Muscle layer of duodenum (tissue), 2 donors: ENCODE measurements at regions not wholly inside any gene's neighbourhood (a gene's known extent, or its start where the extent isn't known, plus 50 kb on each side); places are given as distances from the start of the nearest gene placed in this dataset.
"Not testable (repeated sequence)": the region's sequence is repeated elsewhere in the genome, so short reads cannot be mapped to it uniquely, and the experiment has no call there.

Source experiments
- H3K27ac ChIP-seq: one replicate; pipeline ENCODE4 v1.7.0; 2013; ENCODE audit warnings: mild to moderate bottlenecking, low read length
- H3K27me3 ChIP-seq: one replicate; pipeline ENCODE4 v1.7.0; 2013; ENCODE audit warnings: low read depth, mild to moderate bottlenecking, control low read depth, low read length
- H3K36me3 ChIP-seq, 2 donors: one replicate each; pipeline ENCODE4 v1.7.0; 2013; ENCODE audit warnings: low read length in 2 of 2, control low read depth in 1 of 2, mild to moderate bottlenecking in 1 of 2; ENCODE audit not compliant: insufficient read depth in 2 of 2, control insufficient read depth in 1 of 2
- H3K4me1 ChIP-seq, 2 donors: one replicate each; pipeline ENCODE4 v1.7.0; 2013; ENCODE audit warnings: low read length in 2 of 2, mild to moderate bottlenecking in 2 of 2, control low read depth in 1 of 2, moderate library complexity in 1 of 2; ENCODE audit not compliant: insufficient read depth in 2 of 2, control insufficient read depth in 1 of 2
- H3K4me3 ChIP-seq, 2 donors: one replicate each; pipeline ENCODE4 v1.7.0; 2013; ENCODE audit warnings: low read length in 2 of 2, low read depth in 1 of 2, mild to moderate bottlenecking in 1 of 2
- H3K9me3 ChIP-seq, 2 donors: one replicate each; pipeline ENCODE4 v1.7.0; 2013; ENCODE audit warnings: low read length in 2 of 2, control low read depth in 1 of 2, mild to moderate bottlenecking in 1 of 2; ENCODE audit not compliant: control insufficient read depth in 1 of 2
- donor health status: healthy.

DNA sequence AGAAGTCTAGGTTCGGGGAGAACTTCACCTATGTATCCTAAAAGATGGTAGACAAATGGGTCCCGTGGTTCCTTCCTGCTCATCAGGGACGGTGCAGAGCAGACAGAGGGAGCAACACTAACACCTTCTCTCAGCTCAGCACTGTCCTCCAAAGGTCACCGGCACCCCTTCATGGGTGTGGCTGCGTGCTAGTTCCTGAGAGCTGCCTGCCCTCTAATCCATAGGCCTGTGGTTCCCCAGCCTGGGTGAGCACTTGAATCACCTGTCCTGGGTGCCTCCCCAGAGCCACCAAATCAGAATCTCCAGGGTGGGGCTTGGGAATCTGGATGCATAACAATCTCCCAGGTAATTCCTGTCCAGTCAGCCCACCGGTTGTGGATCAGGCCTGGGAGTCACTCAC is 113.9 kb upstream of the TMEM45B start:
- Histone ChIP-seq H3K9me3 (no peaks in the 10 kb centered on the region), H3K27ac (no peak overlapping the region), H3K27me3 (no peaks in the 10 kb centered on the region)

DNA sequence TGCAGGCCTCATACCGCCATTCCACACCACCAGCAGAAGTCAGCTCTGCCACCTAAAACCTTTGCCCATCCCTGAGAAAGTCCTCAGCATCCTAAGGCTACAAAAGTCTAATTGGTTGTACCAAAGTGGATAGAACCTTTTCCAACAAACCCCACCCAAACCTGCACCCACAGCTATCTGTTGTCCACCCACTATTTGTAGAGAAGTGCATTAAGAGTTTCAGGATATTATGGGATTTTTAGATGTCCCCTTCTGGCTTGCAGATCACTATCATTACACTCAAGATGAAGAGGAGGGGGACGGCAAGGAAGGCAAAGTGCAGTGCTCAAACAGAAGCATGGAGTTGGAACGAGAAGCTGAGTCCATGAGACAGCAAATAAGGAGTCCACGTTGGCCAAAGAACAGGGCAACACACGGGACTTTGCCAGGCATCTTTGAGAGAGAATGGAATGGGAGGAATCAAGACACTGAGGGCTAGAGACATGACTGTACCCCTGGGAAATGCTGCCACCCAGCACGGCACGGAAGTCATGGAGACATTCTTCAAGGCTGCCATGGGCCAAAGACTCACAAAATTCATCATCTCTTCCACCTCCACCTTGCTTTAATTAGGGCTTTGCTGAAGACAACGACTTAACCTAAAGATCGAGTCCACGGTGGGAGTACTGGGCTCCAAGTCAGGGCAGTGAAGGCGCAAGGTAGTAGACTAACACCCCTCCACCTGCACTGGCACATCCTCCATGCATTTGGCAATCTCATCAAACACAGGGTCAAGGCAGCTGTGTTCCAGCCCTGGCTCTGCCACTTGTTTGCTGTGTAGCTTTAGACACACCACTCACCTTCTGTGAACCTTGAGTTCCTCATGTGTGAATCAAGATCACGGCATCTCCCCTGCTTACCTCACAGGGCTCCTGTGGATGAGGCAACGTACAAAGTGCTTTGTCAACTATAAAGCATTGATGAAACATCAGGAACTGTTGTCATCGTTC is 112.9 kb upstream of the TMEM45B start:
- Histone ChIP-seq H3K27ac (no peak overlapping the region), H3K27me3 (no peaks in the 10 kb centered on the region), H3K9me3 (no peaks in the 10 kb centered on the region), H3K4me3 (no peak overlapping the region), H3K4me1 (peaks cover 0 to 3% of the 10 kb centered on the region in 2 donors), H3K36me3 (no peaks in the 10 kb centered on the region)

More for the DNA sequence above, 113.9 kb upstream of the TMEM45B start:
- H3K4me1 ChIP-seq = peaks cover 0 to 3% of the 10 kb centered on the region in 2 donors
- no peaks in the 10 kb centered on the region for H3K36me3 ChIP-seq
- no peak overlapping the region for H3K4me3 ChIP-seq

DNA sequence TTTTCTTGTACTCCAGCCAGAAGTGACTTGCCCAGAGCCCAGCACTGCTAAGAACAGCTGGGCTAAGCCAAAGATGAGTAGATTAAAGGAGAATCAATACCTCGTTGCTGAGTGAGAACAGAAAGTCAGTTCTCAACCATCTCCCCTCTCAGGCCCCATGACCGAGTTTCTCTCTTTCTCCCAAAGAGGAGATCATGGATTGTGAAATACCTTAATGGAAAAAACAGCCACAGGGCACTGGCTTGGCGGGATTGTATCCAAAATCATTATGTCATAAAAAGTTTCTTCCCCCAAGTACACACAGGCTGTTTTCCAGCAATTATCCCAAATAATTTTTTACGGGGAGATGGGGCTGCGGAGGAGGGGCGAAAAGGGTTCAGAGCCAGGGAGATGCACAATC is 111.8 kb upstream of the TMEM45B start:
- Histone ChIP-seq H3K9me3 (no peaks in the 10 kb centered on the region), H3K27me3 (no peaks in the 10 kb centered on the region), H3K4me3 (no peak overlapping the region), H3K27ac (no peak overlapping the region), H3K4me1 (peaks cover 0 to 3% of the 10 kb centered on the region in 2 donors), H3K36me3 (no peaks in the 10 kb centered on the region)

DNA sequence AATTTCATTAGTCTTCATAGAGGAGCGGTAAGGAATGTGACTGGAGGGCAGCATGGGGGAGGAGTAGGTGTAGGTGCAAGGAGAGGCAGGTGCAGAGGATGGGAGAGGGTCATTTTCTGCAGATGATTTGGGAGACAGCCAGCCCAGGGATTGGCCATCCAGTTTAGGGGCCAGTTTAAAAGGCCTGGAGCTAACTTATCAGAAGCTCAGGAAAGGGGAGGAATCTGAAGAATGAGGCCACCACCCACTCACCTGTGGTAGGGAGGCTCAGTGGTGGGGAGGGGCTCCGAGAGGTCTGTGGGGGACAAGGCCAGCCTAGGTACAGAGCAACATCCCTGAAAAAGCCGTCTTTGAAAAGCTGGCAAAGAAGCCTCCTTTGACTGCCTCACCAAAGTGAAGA is 110.8 kb upstream of the TMEM45B start:
- Histone ChIP-seq H3K27ac (no peak overlapping the region), H3K36me3 (no peaks in the 10 kb centered on the region), H3K4me3 (no peak overlapping the region), H3K27me3 (no peaks in the 10 kb centered on the region), H3K9me3 (no peaks in the 10 kb centered on the region), H3K4me1 (peaks cover 0 to 3% of the 10 kb centered on the region in 2 donors)

DNA sequence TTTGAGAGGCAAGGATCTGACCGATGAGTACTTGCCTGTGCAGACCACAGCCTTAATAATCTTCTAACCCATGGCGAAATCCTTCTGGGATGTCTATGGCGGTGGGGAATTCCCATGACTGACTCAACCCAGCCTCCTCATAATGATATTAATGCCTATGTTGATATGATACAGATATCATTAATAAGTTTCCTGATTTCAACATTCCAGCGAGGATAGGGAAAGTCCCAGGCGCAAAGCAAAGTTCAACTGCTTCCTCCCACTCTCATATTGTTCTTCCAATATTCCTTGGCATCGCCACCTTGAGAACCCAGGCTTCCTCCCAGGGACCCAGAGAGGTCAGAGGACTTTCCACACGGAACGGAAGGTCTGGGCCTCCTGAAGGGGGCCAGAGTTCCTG is 110.3 kb upstream of the TMEM45B start:
- Histone ChIP-seq H3K36me3 (no peaks in the 10 kb centered on the region), H3K27me3 (no peaks in the 10 kb centered on the region), H3K4me1 (peaks cover 0 to 3% of the 10 kb centered on the region in 2 donors), H3K4me3 (no peak overlapping the region), H3K27ac (no peak overlapping the region), H3K9me3 (no peaks in the 10 kb centered on the region)

DNA sequence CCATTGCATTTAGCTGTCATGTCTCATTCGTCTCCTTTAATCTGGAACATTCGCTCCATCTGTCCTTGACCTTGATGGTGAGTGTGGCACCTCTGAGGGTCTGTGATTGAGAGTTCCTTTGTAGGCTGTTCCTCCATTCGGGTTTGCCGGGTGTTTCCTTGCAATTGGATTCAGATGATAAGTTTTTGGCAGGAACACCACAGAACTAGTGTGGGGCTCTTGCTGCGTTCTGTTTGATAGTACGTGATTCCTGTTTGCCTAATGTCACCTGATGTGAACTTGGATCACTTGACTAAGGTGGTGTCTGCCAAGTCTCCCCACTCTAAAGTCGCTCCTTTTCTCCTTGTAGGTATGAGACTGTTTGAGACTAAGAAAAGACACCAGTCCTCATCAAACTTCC is 109.7 kb upstream of the TMEM45B start:
- no peaks in the 10 kb centered on the region for H3K27me3 ChIP-seq
- H3K9me3 ChIP-seq = no peaks in the 10 kb centered on the region
- H3K27ac ChIP-seq = no peak overlapping the region
- no peaks in the 10 kb centered on the region for H3K36me3 ChIP-seq
- peaks cover 0 to 3% of the 10 kb centered on the region in 2 donors for H3K4me1 ChIP-seq
- no peak overlapping the region for H3K4me3 ChIP-seq

DNA sequence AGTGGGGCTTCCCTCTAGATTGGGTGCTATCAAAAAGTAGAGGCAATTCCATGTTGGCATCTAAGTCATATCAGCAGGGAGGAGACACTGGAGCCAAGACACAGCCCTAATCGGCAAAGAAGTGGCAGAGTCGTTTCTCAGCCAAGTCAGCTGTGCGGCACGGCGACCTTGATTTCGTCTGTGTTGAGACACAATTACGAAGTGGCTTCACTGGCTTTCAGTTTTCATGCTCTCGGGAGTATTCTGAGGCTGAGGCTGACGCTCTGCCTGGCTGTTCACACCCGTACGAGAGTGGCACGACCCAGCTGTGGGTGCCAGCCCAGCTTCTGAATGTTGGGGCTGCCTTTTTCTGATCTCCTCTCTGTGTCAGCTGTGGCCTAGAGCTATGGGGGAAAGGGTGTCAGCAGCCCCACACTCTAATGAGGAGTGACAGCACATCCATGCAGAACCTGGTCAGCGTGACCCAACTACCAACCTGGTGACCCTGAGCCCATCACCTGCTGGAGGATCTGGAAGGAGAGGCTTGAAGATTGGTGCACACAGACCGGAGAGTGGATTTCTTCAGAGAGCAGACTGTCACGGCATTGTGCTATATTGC is 105.7 kb upstream of the TMEM45B start:
- no peaks in the 10 kb centered on the region for H3K9me3 ChIP-seq
- no peaks in the 10 kb centered on the region for H3K36me3 ChIP-seq
- H3K27ac ChIP-seq = no peak overlapping the region
- no peaks in the 10 kb centered on the region for H3K27me3 ChIP-seq
- H3K4me3 ChIP-seq = no peak overlapping the region
- no peaks in the 10 kb centered on the region for H3K4me1 ChIP-seq

DNA sequence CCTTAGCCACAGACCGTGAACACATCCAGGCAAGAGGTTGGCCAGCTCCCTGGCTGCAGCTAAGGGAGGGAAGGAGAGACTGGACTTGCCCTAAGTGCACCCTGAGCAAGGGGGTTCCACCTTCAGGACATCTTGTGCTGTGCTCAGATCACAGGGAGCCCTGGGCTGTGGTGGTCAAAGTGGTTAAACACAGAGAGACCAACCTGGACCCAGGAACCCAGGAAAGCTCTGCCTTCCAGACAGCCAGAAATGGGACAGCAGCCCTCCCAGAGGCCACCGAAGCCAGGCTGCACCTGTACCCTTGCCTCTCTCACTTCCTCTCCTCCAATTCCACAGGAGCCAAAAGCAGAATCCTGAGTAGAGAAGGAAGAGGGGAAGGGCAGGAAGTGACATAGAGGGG is 105.2 kb upstream of the TMEM45B start:
- no peaks in the 10 kb centered on the region for H3K36me3 ChIP-seq
- H3K9me3 ChIP-seq = no peaks in the 10 kb centered on the region
- H3K4me1 ChIP-seq = no peaks in the 10 kb centered on the region
- H3K27me3 ChIP-seq = no peaks in the 10 kb centered on the region
- no peak overlapping the region for H3K27ac ChIP-seq
- H3K4me3 ChIP-seq = no peak overlapping the region

DNA sequence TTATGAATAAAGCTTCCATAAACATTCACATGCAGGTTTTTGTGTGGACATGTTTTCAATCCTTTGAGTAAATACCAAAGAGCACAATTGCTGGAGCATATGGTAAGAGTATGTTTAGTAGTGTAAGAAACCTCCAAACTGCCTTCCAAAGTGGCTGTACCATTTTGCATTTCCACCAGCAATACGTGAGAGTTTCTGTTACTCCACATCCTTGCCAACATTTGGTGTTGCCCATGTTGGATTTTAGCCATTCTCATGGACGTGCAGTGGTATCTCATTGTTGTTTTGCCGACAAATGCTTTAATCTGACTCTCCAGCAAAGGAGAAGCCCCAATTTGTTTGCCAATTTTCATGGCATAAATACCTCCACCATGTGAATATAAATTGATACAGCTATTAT is 103.9 kb upstream of the TMEM45B start:
- no peaks in the 10 kb centered on the region for H3K36me3 ChIP-seq
- no peak overlapping the region for H3K4me3 ChIP-seq
- H3K9me3 ChIP-seq = no peaks in the 10 kb centered on the region
- no peaks in the 10 kb centered on the region for H3K27me3 ChIP-seq
- H3K4me1 ChIP-seq = no peaks in the 10 kb centered on the region
- H3K27ac ChIP-seq = no peak overlapping the region

DNA sequence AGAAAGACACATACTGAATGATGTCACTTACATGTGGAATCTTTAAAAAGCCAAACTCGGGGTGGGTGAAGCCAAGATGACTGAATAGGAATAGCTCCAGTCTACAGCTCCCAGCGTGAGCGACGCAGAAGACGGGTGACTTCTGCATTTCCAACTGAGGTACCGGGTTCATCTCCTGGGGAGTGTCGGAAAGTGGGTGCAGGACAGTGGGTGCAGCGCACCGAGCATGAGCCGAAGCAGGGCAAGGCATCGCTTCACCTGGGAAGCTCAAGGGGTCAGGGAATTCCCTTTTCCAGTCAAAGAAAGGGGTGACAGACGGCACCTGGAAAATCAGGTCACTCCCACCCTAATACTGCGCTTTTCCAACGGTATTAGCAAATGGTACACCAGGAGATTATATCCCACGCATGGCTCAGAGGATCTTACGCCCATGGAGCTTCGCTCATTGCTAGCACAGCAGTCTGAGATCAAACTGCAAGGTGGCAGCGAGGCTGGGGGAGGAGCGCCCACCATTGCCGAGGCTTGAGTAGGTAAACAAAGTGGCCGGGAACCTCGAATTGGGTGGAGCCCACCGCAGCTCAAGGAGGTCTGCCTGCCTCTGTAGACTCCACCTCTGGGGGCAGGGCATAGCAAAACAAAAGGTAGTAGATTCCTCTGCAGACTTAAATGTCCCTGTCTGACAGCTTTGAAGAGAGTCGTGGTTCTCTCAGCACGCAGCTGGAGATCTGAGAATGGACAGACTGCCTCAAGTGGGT is 103.0 kb upstream of the TMEM45B start:
- H3K4me3 ChIP-seq, H3K27ac ChIP-seq, H3K9me3 ChIP-seq, H3K4me1 ChIP-seq, H3K36me3 ChIP-seq, H3K27me3 ChIP-seq: not testable (repeated sequence)

DNA sequence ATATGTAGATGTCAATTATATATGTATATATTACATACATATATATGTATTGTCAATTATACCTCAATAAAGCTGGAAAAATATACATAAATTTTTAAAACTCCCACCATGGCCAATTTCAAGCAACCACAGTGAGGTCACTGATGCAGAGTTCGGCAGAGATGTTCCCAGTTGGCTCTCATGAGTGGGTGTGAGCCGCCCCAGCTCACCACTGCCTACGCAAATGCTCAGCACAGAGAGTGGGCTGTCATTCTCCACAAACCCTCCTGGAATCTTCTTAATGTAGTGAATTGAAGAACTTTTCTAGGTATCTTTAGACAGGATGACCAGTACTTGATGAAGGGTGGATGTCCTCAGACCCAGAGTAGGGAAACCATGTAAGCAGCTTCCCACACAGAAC is 96.6 kb upstream of the TMEM45B start:
- no peaks in the 10 kb centered on the region for H3K27me3 ChIP-seq
- no peak overlapping the region for H3K27ac ChIP-seq
- H3K4me3 ChIP-seq = no peak overlapping the region
- H3K9me3 ChIP-seq = no peaks in the 10 kb centered on the region
- no peaks in the 10 kb centered on the region for H3K4me1 ChIP-seq
- H3K36me3 ChIP-seq = no peaks in the 10 kb centered on the region
